ENCODE measurements at regions not wholly inside any gene's neighbourhood (a gene's known extent, or its start where the extent isn't known, plus 50 kb on each side); places are given as distances from the start of the nearest gene placed in this dataset.

- ATAC-seq (no peak), DNase-seq (ENCODE audit: low spot score) (no peak)
- intact Hi-C loops (cut with DNase I) = no loop called here
These were observed 52.8 kb upstream of the GNG12 start for GRCh38 chr1:67886076-67886475.

DNA sequence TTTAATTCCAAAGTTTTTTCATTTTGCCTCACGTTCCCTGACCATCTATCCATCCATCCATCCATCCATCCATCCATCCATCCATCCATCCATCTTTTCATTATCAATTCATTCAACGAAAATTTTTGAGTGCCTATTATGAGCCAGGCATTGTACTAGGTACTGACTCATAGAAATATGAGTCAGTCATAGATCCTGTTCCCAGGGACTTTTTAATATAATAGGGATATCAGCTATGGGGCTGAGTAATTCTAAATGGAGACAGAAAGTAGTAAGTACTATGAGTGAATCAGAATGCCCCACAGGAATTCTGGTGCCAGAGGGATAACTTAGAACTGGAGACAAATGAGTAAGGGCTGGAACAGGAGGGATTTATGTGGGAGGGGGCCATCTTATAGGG, 49.8 kb upstream of the GNG12 start:
- intact Hi-C loops (cut with DNase I) = no loop called here
- ATAC-seq = no peak
- no peak for DNase-seq (ENCODE audit: low spot score)
